H1 (cell line): ENCODE measurements at regions not wholly inside any gene's neighbourhood (a gene's known extent, or its start where the extent isn't known, plus 50 kb on each side); places are given as distances from the start of the nearest gene placed in this dataset.

ENCODE experiments used
- CTCF ChIA-PET: fragments of 300-600 bp; sonication (Branson Sonifier 250); formaldehyde crosslinking; loops from one replicate; lab custom pipeline; 2021; ENCODE audit not compliant: partially characterized antibody; lab: Charles Lee
- POLR2A ChIA-PET: fragments of 300-600 bp; sonication (Branson Sonifier 250); formaldehyde crosslinking; loops from one replicate; lab custom pipeline; 2021; ENCODE audit warnings: inconsistent platforms; ENCODE audit not compliant: partially characterized antibody; lab: Charles Lee
- DNase-seq, 2 experiments: peaks; one replicate each; pipeline versions ENCODE4 v3.0.0 to v3.0.0-alpha.2; 2010 to 2022; ENCODE audit warnings: low spot score in 2 of 2, low read depth in 1 of 2, mixed read lengths in 1 of 2
- FAIRE-seq: peaks from 2 replicates; lab custom pipeline; 2011; peaks lifted over from hg19 to GRCh38; lab: Jason Lieb, UNC
- H2AFZ ChIP-seq: 2 replicates; pipeline ENCODE4 v1.8.1; 2012; ENCODE audit warnings: low read length, inconsistent platforms
- H2AK5ac ChIP-seq: 2 replicates; pipeline ENCODE4 v1.6.1; 2013; ENCODE audit warnings: low read depth, low read length
- H2BK120ac ChIP-seq: replicated peaks from 2 replicates; pipeline ENCODE3; 2013; ENCODE audit warnings: low read depth, low read length, inconsistent platforms
- H2BK12ac ChIP-seq: 2 replicates; pipeline ENCODE4 v1.6.1; 2013; ENCODE audit warnings: low read depth, low read length
- H2BK15ac ChIP-seq: 2 replicates; pipeline ENCODE4 v1.6.1; 2013; ENCODE audit warnings: low read length
- H2BK20ac ChIP-seq: 2 replicates; pipeline ENCODE4 v1.6.1; 2013; ENCODE audit warnings: low read length
- H2BK5ac ChIP-seq: 2 replicates; pipeline ENCODE4 v1.6.1; 2013; ENCODE audit warnings: low read depth, low read length
- H3K14ac ChIP-seq: 2 replicates; pipeline ENCODE4 v1.6.1; 2013; ENCODE audit warnings: inconsistent platforms; ENCODE audit not compliant: insufficient read length
- H3K18ac ChIP-seq: 2 replicates; pipeline ENCODE4 v1.6.1; 2013; ENCODE audit warnings: low read length; ENCODE audit errors: extremely low read depth
- H3K23ac ChIP-seq: 2 replicates; pipeline ENCODE4 v1.6.1; 2013; ENCODE audit warnings: inconsistent platforms; ENCODE audit not compliant: insufficient read length
- H3K23me2 ChIP-seq: 2 replicates; pipeline ENCODE4 v1.6.1; 2013; ENCODE audit warnings: low read depth, low read length
- H3K27ac ChIP-seq: 2 replicates; pipeline ENCODE4 v1.6.1; 2011; ENCODE audit warnings: low read depth, low read length, inconsistent platforms
- H3K27me3 ChIP-seq, 4 experiments: replicated peaks in 1 of 4; 1 replicate in 1 of 4; 2 replicates in 3 of 4; pipeline versions ENCODE4 v1.6.1 to v1.8.1; 2011 to 2013; ENCODE audit warnings: low read length in 3 of 4, mild to moderate bottlenecking in 3 of 4, inconsistent platforms in 2 of 4, mixed read lengths in 2 of 4, moderate library complexity in 1 of 4; ENCODE audit not compliant: control insufficient read depth in 3 of 4, insufficient read depth in 3 of 4; ENCODE audit errors: extremely low read depth in 1 of 4
- H3K36me3 ChIP-seq, 4 experiments: 2 replicates each; pipeline versions ENCODE4 v1.6.1 to v1.8.1; 2011 to 2013; ENCODE audit warnings: mild to moderate bottlenecking in 4 of 4, low read length in 3 of 4, moderate library complexity in 2 of 4, control low read depth in 1 of 4, inconsistent platforms in 1 of 4; ENCODE audit not compliant: insufficient read depth in 4 of 4, control insufficient read depth in 2 of 4
- H3K4ac ChIP-seq: replicated peaks from 2 replicates; pipeline ENCODE3; 2013; ENCODE audit warnings: low read length, low read depth, mixed read lengths, inconsistent platforms; ENCODE audit not compliant: insufficient read length
- H3K4me1 ChIP-seq, 4 experiments: replicated peaks in 1 of 4; 1 replicate in 1 of 4; 2 replicates in 3 of 4; pipeline versions ENCODE4 v1.6.1 to v1.8.1; 2011 to 2013; ENCODE audit warnings: low read length in 3 of 4, inconsistent platforms in 2 of 4, mixed read lengths in 1 of 4; ENCODE audit not compliant: insufficient read depth in 4 of 4, control insufficient read depth in 3 of 4
- H3K4me2 ChIP-seq, 2 experiments: 2 replicates each; pipeline versions ENCODE4 v1.6.1 to v1.8.1; 2011 to 2013; ENCODE audit warnings: low read depth in 2 of 2, low read length in 2 of 2, control low read depth in 1 of 2, inconsistent platforms in 1 of 2, mild to moderate bottlenecking in 1 of 2; ENCODE audit not compliant: insufficient read depth in 1 of 2
- H3K4me3 ChIP-seq, 4 experiments: fragments of 200-600, 300-600 bp in 1 of 4; sonication (generic), shearing (Covaris generic), sonication (Bioruptor Twin) in 1 of 4; 2 replicates each; pipeline versions ENCODE4 v1.5.1 to v1.8.1; 2011 to 2016; ENCODE audit warnings: low read length in 4 of 4, low read depth in 3 of 4, control low read depth in 2 of 4, inconsistent platforms in 2 of 4, mild to moderate bottlenecking in 2 of 4, mixed read lengths in 1 of 4, moderate library complexity in 1 of 4; ENCODE audit not compliant: insufficient read depth in 2 of 4; ENCODE audit errors: extremely low read depth in 1 of 4
- H3K56ac ChIP-seq: replicated peaks from 2 replicates; pipeline ENCODE3; 2013; ENCODE audit warnings: low read depth, mild to moderate bottlenecking, mixed read lengths, low read length, inconsistent platforms; ENCODE audit not compliant: insufficient read length
- H3K79me1 ChIP-seq: 2 replicates; pipeline ENCODE4 v1.6.1; 2013; ENCODE audit warnings: low read depth, low read length, control low read depth
- H3K79me2 ChIP-seq, 2 experiments: 2 replicates each; pipeline versions ENCODE4 v1.6.1 to v1.8.1; 2012 to 2013; ENCODE audit warnings: low read length in 2 of 2, mild to moderate bottlenecking in 2 of 2, inconsistent platforms in 1 of 2; ENCODE audit not compliant: insufficient read depth in 2 of 2, control insufficient read depth in 1 of 2
- H3K9ac ChIP-seq, 4 experiments: replicated peaks in 1 of 4; 1 replicate in 1 of 4; 2 replicates in 3 of 4; pipeline versions ENCODE4 v1.6.1 to v1.8.1; 2011 to 2013; ENCODE audit warnings: low read depth in 3 of 4, low read length in 3 of 4, control low read depth in 2 of 4, mild to moderate bottlenecking in 2 of 4, moderate library complexity in 2 of 4, inconsistent platforms in 1 of 4; ENCODE audit errors: extremely low read depth in 1 of 4
- H3K9me3 ChIP-seq, 2 experiments: 2 replicates each; pipeline versions ENCODE4 v1.6.1 to v1.8.1; 2012 to 2013; ENCODE audit warnings: mild to moderate bottlenecking in 2 of 2, moderate library complexity in 2 of 2, control low read depth in 1 of 2, inconsistent platforms in 1 of 2, low read depth in 1 of 2, low read length in 1 of 2, mixed read lengths in 1 of 2; ENCODE audit not compliant: insufficient read depth in 2 of 2
- H4K20me1 ChIP-seq, 2 experiments: replicated peaks in 1 of 2; 2 replicates each; pipeline versions ENCODE3 to v1.8.1; 2011 to 2013; ENCODE audit warnings: inconsistent platforms in 2 of 2, low read length in 2 of 2, mild to moderate bottlenecking in 1 of 2; ENCODE audit not compliant: insufficient read depth in 2 of 2, control insufficient read depth in 1 of 2
- H4K5ac ChIP-seq: 2 replicates; pipeline ENCODE4 v1.6.1; 2013; ENCODE audit warnings: low read length, low read depth, mixed read lengths, inconsistent platforms; ENCODE audit not compliant: insufficient read length
- H4K8ac ChIP-seq: 2 replicates; pipeline ENCODE4 v1.8.0; 2013; ENCODE audit warnings: mild to moderate bottlenecking, moderate library complexity, low read length, inconsistent platforms; ENCODE audit not compliant: insufficient read depth; ENCODE audit errors: extremely low read depth
- H4K91ac ChIP-seq: replicated peaks from 2 replicates; pipeline ENCODE3; 2013; ENCODE audit warnings: low read length, mixed read lengths, inconsistent platforms; ENCODE audit not compliant: insufficient read length
- FOSL1 ChIP-seq: IDR thresholded peaks from 2 replicates; pipeline ENCODE4 v1.6.1; 2011; ENCODE audit warnings: mild to moderate bottlenecking, low read depth, low read length, moderate library complexity; ENCODE audit not compliant: insufficient read depth
- HDAC6 ChIP-seq: IDR thresholded peaks from one replicate; pipeline ENCODE4 v1.7.1; 2012; ENCODE audit warnings: low read depth, mild to moderate bottlenecking, inconsistent platforms, low read length, moderate library complexity
- MAFK ChIP-seq: IDR thresholded peaks from 2 replicates; pipeline ENCODE4 v1.6.1; 2012; ENCODE audit warnings: low read depth, mild to moderate bottlenecking, improper control_type of control experiment, low read length
- NRF1 ChIP-seq: IDR thresholded peaks from 2 replicates; pipeline ENCODE4 v1.6.1; 2011; ENCODE audit warnings: mild to moderate bottlenecking, low read depth, low read length, improper control_type of control experiment
- SIN3A ChIP-seq, 2 experiments: IDR thresholded peaks in 1 of 2; conservative IDR thresholded peaks in 1 of 2; 2 replicates each; pipeline ENCODE4 v1.6.1; 2011 to 2012; ENCODE audit warnings: low read length in 2 of 2, improper control_type of control experiment in 1 of 2, low read depth in 1 of 2, mild to moderate bottlenecking in 1 of 2
- SUZ12 ChIP-seq: fragments of 200-600 bp; sonication (generic); IDR thresholded peaks from 2 replicates; pipeline ENCODE4 v1.6.1; 2012; ENCODE audit warnings: mild to moderate bottlenecking, inconsistent platforms, low read length, moderate library complexity, mixed read lengths
- WGBS, 2 experiments: shearing (Covaris generic) in 1 of 2; methylation state at CpG; one replicate each; pipeline versions ENCODE4 v1.1.6 to v1.1.7; 2013 to 2015; ENCODE audit warnings: low lambda C conversion rate in 2 of 2, mixed read lengths in 2 of 2, inconsistent platforms in 1 of 2, low coverage in 1 of 2, missing lambda C conversion rate in 1 of 2; ENCODE audit not compliant: insufficient replicate concordance in 2 of 2, insufficient coverage in 1 of 2, insufficient read length in 1 of 2; ENCODE audit errors: extremely low coverage in 1 of 2, missing lambda C conversion rate in 1 of 2; 5-methylcytosine and 5-hydroxymethylcytosine counted together

- no peaks in the 10 kb centered on the region for H3K27me3 ChIP-seq
- no peak overlapping the region for H2BK5ac ChIP-seq
- POLR2A ChIA-PET, result no interaction called here
- no peak overlapping the region for H4K5ac ChIP-seq
- no peak overlapping the region for H3K4me3 ChIP-seq
- no peak overlapping the region for H2BK20ac ChIP-seq
- H3K4me1 ChIP-seq, result no peaks in the 10 kb centered on the region
- no peak for DNase-seq
- no peak overlapping the region for H2BK15ac ChIP-seq
- no peak overlapping the region for H4K8ac ChIP-seq
- H2AFZ ChIP-seq, result no peak overlapping the region
- H3K9me3 ChIP-seq, result no peaks in the 10 kb centered on the region
- no peak overlapping the region for H4K91ac ChIP-seq
- no peaks in the 10 kb centered on the region for H3K79me2 ChIP-seq
- TF ChIP-seq MAFK (peak; percentile 64; the same call in 1 of the 2 replicates), NRF1 (no peak), FOSL1 (no peak), SIN3A (conservative IDR thresholded peaks at IDR 0.05 in 1 of 2, IDR thresholded peaks at IDR 0.05 in 1 of 2; ENCODE audit: low read depth in 1 of 2, low read length in 2 of 2) (no peak), HDAC6 (no peak), SUZ12 (no peak)
- TF ChIP-seq, all 59 proteins: peak for 1
- 88% methylated on average over 4 of the region's 4 CpGs; no CpG with 5 or more reads in 1 of the 2 experiments for WGBS, 2 experiments
- Histone ChIP-seq H3K27ac (no peak overlapping the region), H3K4ac (no peak overlapping the region), H3K23me2 (no peaks in the 10 kb centered on the region), H2AK5ac (no peak overlapping the region), H3K36me3 (no peaks in the 10 kb centered on the region), H2BK12ac (no peak overlapping the region), H3K4me2 (no peak overlapping the region), H3K9ac (no peak overlapping the region), H3K79me1 (no peaks in the 10 kb centered on the region), H2BK120ac (no peak overlapping the region), H3K56ac (no peak overlapping the region), H3K18ac (no peak overlapping the region), H4K20me1 (no peaks in the 10 kb centered on the region), H3K14ac (no peak overlapping the region), H3K23ac (no peak overlapping the region)
- FAIRE-seq, result no peak
- CTCF ChIA-PET, result no interaction called here
Observed at GRCh38 chr7:9978106-9979064, 995.3 kb upstream of the PHF14 start.
